ENCODE measurements at regions not wholly inside any gene's neighbourhood (a gene's known extent, or its start where the extent isn't known, plus 50 kb on each side); places are given as distances from the start of the nearest gene placed in this dataset.

- DNase-seq = no peak
Observed at GRCh38 chr2:123077101-123077500, 948.0 kb upstream of the CNTNAP5 start.

GRCh38 chr2:123080331-123080730 lies 944.8 kb upstream of the CNTNAP5 start:
- DNase-seq = no peak

DNA sequence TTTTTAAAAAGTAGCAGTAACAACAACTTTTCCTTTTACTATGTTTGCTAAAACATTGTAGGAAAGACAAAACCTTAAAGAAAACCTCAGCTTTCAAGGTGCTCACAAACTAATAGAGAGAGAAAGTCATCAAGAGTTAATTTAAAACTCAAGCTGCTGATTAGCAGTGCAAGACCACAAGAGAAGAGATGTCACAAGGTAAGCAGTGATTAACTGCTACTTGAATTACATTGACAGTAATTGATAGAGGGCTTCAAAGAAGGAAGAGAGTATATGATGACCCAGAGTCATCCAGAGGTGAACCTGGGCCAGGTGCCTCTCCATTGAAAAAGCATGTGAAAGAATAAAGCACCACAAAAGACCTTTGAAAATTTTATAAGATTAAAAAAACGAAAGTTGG lies 939.6 kb upstream of the CNTNAP5 start:
- DNase-seq = no peak

DNA sequence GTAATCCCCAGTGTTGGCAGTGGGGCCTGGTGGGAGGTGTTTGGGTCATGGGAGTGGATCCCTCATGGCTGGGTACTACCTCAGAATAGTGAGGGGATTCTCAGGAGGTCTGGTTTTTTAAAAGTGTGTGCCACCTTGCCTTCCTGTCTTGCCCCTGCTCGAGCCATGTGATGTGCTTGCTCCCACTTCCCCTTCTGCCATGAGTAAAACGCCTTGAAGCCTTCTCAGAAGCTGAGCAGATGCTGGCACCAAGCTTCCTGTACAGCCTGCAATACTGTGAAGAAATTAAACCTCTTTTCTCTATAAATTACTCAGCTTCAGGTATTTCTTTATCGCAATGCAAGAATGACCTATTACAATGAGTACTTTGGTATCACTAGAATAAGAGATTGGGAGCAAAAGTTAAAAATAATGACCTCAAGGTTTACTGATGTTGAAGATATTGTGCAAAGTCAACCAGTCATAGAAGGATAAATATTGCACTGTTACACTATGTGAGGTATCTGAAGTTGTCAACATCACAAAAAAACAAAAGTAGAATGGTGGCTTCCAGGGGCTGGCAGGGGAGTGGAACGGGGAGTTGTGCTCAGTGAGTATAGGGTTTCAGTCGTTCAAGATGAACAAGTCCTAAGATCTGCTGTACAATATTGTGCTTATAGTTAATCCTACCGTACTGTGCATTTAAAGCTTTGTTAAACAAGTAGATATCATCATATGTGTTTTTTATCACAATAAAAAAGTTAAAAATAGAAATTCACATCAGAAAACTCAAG lies 938.3 kb upstream of the CNTNAP5 start:
- DNase-seq = no peak

- DNase-seq = no peak
Observed at GRCh38 chr2:123091471-123091870, 933.6 kb upstream of the CNTNAP5 start.

GRCh38 chr2:123093199-123093598 lies 931.9 kb upstream of the CNTNAP5 start:
- no peak for DNase-seq

DNA sequence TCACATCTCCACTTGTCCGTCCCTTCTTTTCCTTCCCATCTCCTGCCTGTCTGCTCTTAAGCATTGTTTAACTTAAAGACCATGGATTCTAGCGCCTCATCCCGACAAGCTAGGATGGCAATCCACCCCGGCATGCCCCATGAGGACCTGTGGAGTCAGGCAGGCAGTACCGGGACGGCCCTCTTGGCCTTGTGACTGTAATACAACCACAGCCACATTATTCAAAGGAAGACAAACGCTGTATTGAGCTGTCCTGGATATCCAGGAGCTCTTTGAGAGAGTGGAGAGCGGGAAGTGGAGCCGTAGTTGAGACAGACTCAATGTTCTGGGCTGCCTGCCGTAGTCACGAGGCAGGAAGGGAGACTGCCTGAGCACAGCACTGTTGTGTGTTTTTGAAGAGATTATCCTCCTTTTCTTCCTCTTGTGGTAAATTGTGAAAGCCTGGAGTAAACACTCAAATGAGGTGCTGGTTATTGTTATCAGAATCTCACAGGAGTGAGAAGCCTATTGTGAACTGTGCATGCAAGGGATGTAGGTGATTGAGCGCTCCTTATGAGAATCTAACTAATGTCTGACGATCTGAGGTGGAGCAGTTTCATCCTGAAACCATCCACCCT lies 929.8 kb upstream of the CNTNAP5 start:
- DNase-seq = no peak

DNA sequence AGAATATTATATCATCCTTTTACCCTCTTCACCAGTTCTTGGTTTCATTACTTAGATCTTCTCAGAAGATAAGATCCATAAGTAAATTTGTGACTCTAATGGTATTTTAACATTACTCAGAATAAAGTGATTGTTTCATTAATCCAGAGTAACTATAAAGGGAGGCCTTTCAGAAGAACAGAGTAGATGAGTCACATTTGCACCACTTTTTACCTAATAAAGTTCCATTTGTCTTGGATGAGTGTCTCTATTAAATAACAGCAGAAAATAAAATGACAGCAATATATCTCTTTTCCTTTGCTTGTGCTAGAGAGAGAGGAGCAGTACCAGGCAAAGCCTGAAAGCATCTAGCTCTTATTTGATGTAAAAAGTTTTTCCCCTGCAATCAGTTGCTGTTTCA lies 926.5 kb upstream of the CNTNAP5 start:
- no peak for DNase-seq

DNA sequence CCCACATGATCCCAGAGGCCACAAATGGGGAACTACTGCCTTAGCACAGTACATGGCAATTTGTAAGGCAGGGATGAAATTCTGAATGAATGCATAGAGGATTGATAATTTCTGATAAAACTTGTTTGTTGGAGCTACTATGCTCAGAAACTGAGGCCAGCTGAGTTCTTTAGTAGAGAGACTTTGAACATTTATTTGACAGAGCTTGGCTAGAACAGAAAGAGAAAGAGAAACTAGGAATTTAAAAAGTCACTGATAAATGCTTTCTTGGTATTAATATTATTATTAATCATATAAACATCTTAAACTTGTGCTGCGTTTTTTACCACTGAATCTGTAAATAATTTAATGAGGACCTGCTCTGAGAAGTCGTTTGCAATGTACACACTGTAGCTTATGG lies 923.7 kb upstream of the CNTNAP5 start:
- no peak for DNase-seq

- no peak for DNase-seq
Observed at GRCh38 chr2:123103902-123104301, 921.2 kb upstream of the CNTNAP5 start.

GRCh38 chr2:123116595-123116994 lies 908.5 kb upstream of the CNTNAP5 start:
- DNase-seq = no peak

DNA sequence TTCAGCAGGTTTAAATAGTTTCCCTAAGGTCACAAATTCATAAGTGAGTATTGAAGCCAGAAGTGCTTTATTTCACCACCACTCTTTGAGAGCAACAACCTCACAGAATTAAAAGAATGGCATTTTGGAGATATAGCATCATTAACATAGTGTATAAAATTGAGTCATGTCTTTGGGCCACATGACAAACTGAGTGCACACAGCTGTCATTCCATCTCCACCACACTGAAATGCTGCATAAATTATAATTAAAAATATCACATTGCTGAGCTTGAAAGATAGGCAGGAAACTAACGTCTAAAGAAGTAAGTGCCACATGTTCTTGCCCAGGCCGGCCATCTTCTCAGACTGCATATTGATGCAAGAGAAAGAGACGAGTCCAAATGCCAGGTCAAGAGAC lies 897.9 kb upstream of the CNTNAP5 start:
- no peak for DNase-seq

- no peak for DNase-seq
Observed at GRCh38 chr2:123128951-123129350, 896.1 kb upstream of the CNTNAP5 start.

- no peak for DNase-seq
Observed at GRCh38 chr2:123136419-123136818, 888.7 kb upstream of the CNTNAP5 start.

DNA sequence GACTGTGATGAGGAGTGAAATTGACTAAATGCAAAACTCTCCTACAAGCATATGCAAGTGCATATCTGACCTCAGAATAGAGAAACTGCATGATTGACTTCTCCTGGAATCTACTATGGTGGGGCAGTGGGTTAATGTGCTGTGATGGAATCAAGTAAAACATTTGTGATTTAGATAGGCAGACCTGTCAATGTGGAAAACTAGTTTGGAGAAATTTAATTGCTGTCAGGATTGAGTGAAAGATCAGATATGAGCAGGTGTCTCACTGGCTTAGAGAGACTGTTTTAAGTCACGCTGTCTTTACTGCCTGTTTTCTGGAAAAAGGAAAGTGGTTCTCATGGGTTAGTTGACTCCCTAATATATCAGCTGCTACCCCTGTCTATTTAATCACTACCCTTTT lies 881.0 kb upstream of the CNTNAP5 start:
- no peak for DNase-seq

- DNase-seq = no peak
Observed at GRCh38 chr2:123153041-123153440, 872.0 kb upstream of the CNTNAP5 start.

GRCh38 chr2:123154195-123154594 lies 870.9 kb upstream of the CNTNAP5 start:
- DNase-seq = no peak

GRCh38 chr2:123157016-123157415 lies 868.1 kb upstream of the CNTNAP5 start:
- no peak for DNase-seq

- no peak for DNase-seq
Observed at GRCh38 chr2:123162400-123163016, 862.6 kb upstream of the CNTNAP5 start.

DNA sequence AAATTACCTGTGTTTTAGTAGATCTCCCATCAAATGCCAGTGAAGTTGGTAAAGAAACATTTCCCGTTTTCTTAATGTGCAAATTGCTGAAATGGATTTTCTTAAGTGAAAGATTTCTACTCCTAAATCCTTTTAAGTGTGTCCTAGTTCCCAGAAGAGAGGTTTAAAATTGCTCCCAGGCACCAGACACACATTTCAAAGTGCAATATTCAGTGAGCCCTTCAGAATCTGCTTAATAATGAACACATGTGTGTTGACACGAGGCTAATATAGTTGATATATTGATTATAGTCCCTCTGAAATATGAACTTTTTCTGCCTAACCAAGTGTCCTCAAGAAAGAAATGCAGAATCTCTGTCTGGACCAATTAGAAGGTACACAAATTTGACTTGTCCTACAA lies 861.7 kb upstream of the CNTNAP5 start:
- no peak for DNase-seq

DNA sequence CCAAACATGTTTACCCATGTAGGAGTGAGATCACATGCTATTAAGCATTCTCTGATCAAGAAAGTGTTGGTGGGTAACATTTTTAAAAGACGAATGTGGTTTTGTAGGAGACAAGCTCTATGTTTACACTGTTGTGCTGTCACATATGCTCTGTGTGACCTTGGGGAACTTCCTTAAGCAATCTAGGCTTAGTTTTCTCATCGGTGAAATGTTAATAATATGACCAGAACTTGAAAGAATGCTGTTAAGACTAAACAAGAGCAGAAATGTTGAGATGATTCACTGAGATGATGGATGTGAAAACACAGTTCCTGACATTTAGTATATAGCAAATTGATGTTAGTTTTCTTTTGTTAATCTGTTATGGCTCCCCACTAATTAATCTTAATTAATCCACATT lies 860.9 kb upstream of the CNTNAP5 start:
- DNase-seq = no peak

DNA sequence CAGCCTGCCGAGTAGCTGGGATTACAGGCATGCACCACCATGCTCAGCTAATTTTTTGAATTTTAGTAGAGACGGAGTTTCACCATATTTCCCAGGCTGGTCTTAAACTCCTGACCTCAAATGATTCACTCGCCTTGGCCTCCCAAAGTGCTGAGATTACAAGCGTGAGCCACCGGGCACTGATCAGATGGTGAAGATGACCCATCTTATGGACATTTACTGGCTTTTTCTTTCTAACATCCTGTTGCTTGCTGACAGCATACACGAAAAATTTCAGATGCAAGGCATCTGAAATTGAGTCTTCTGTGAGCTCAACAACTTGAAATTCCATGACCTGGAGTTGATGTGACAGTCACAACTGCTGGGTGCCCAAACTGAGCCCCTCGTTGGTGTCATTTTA lies 859.5 kb upstream of the CNTNAP5 start:
- no peak for DNase-seq

DNA sequence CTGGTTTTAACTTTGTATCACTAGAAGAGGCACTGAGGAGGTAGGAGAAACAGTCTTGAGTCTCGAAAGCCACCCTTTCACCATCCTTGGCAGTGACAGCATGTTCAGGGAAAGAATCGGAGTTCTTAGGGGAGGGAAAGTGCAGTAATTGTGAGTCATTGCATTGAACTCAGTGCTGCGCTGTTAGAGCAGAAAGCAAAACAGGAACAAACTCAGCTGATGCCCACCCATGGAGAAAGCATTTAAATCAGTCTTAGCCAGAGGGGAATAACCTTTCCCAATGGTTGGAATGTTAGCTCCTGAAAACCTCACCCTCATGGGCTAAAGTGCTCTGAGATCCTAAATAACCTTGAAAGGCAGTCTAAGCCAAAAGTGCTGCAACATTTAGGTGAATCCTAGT lies 845.6 kb upstream of the CNTNAP5 start:
- no peak for DNase-seq

GRCh38 chr2:123195957-123196356 lies 829.1 kb upstream of the CNTNAP5 start:
- no peak for DNase-seq

Data from CD4-positive, alpha-beta T cell treated with Interleukin-4 for 1 hour (primary cell).